ENCODE measurements at regions not wholly inside any gene's neighbourhood (a gene's known extent, or its start where the extent isn't known, plus 50 kb on each side); places are given as distances from the start of the nearest gene placed in this dataset.

DNA sequence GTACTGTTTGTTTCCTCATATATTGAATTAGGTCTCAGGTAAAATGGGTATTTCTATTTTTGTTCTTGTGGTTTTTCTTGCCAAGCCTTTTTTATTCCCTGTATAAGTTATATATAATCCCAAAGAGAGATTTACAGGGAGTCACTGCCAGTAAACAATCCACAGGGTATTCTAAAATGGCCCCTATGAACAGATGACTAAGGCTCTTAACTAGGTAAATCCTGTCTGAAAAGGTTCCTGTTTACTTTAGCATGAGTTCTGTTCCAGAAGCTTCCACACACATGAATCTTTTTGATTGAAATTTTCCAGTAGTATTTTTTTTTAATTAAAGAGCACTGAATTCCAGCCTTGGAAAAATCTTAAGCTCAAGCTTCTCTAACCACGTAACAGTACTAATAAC lies 552.8 kb upstream of the CCDC179 start:
- DNase-seq (ENCODE audit: low spot score in 2 of 2, unreplicated experiment in 2 of 2) = no peak

DNA sequence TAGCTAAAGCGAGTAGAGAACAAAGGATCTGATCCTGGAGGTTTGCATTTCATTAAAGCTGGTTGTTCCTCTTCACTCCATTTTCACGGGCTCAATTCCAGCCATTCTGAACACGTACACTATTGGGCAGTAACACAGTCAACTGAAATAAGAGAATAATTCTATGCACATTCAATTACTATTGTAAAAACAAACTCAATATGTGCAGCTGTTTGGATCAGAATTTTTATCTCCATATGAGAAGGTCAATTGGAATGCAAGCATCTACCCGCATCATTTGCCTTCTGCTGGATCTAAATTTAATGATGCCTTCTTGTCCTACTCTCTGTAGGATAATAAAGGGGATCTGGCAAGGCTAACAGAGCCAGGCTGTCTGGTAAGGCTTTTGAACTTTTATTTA lies 562.8 kb upstream of the CCDC179 start:
- Mint-ChIP-seq H3K36me3 (peaks cover 1% of the 10 kb centered on the region), H3K27ac (no peak overlapping the region), H3K4me3 (no peak overlapping the region), H3K9me3 (peaks cover 12% of the 10 kb centered on the region), H3K4me1 (peaks cover 3% of the 10 kb centered on the region), H3K27me3 (ENCODE audit: low read depth) (no peaks in the 10 kb centered on the region)
- TF ChIP-seq, protein P1, sequence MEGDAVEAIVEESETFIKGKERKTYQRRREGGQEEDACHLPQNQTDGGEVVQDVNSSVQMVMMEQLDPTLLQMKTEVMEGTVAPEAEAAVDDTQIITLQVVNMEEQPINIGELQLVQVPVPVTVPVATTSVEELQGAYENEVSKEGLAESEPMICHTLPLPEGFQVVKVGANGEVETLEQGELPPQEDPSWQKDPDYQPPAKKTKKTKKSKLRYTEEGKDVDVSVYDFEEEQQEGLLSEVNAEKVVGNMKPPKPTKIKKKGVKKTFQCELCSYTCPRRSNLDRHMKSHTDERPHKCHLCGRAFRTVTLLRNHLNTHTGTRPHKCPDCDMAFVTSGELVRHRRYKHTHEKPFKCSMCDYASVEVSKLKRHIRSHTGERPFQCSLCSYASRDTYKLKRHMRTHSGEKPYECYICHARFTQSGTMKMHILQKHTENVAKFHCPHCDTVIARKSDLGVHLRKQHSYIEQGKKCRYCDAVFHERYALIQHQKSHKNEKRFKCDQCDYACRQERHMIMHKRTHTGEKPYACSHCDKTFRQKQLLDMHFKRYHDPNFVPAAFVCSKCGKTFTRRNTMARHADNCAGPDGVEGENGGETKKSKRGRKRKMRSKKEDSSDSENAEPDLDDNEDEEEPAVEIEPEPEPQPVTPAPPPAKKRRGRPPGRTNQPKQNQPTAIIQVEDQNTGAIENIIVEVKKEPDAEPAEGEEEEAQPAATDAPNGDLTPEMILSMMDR (IDR thresholded peaks at IDR 0.05; ENCODE audit: unreplicated experiment) = no peak
- no peak for DNase-seq (ENCODE audit: low spot score in 2 of 2, unreplicated experiment in 2 of 2)

More for the DNA sequence above, 552.8 kb upstream of the CCDC179 start:
- Mint-ChIP-seq H3K9me3 (peaks cover 38% of the 10 kb centered on the region), H3K4me3 (no peak overlapping the region), H3K27me3 (ENCODE audit: low read depth) (no peaks in the 10 kb centered on the region), H3K4me1 (peaks cover 5% of the 10 kb centered on the region), H3K27ac (no peak overlapping the region), H3K36me3 (peaks cover 2% of the 10 kb centered on the region)
- TF ChIP-seq, protein P1 (IDR thresholded peaks at IDR 0.05; ENCODE audit: unreplicated experiment) = no peak

DNA sequence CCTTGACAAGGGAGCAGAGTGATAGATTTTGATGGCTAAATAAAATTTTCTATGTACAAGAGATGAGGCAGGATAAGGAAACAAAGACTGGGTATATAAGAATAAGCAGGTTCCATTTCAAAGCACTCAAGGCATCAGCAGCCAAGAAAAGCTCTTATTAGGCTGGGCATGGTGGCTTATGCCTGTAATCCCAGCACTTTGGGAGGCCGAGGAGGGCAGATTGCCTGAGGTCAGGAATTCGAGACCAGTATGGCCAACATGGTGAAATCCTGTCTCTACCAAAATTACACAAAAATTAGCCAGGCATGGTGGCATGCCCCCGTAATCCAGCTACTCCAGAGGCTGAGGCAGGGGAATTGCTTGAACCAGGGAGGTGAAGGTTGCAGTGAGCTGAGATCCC lies 563.4 kb upstream of the CCDC179 start:
- Mint-ChIP-seq H3K4me1 (peaks cover 3% of the 10 kb centered on the region), H3K4me3 (no peak overlapping the region), H3K9me3 (peaks cover 12% of the 10 kb centered on the region), H3K27me3 (ENCODE audit: low read depth) (no peaks in the 10 kb centered on the region), H3K27ac (no peak overlapping the region), H3K36me3 (peaks cover 1% of the 10 kb centered on the region)
- TF ChIP-seq, protein P1 (IDR thresholded peaks at IDR 0.05; ENCODE audit: unreplicated experiment) = no peak
- DNase-seq (ENCODE audit: low spot score in 2 of 2, unreplicated experiment in 2 of 2) = no peak

DNA sequence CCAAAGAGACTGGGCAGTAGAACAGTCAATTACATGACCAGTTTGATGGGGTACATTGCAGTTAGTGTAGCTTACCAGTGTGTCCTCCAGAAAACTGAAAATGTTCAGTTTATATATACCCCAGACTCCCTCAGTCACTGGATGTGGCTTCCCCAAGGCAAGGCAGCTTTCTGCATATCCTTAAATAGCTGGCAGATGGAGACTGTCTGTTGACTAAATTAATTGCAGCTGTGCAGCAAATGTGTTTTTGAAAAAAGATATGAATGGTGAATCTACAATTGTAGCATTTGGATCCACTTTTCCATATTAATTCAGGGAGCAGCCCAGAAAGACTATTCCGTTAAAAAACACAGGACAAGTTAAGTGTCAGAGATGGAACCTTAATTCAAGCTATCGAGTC lies 565.1 kb upstream of the CCDC179 start:
- Mint-ChIP-seq H3K27ac (no peak overlapping the region), H3K27me3 (ENCODE audit: low read depth) (no peaks in the 10 kb centered on the region), H3K36me3 (peaks cover 1% of the 10 kb centered on the region), H3K4me1 (peaks cover 3% of the 10 kb centered on the region), H3K9me3 (peaks cover 12% of the 10 kb centered on the region), H3K4me3 (no peak overlapping the region)
- TF ChIP-seq, protein P1 (IDR thresholded peaks at IDR 0.05; ENCODE audit: unreplicated experiment) = no peak
- no peak for DNase-seq (ENCODE audit: low spot score in 2 of 2, unreplicated experiment in 2 of 2)

DNA sequence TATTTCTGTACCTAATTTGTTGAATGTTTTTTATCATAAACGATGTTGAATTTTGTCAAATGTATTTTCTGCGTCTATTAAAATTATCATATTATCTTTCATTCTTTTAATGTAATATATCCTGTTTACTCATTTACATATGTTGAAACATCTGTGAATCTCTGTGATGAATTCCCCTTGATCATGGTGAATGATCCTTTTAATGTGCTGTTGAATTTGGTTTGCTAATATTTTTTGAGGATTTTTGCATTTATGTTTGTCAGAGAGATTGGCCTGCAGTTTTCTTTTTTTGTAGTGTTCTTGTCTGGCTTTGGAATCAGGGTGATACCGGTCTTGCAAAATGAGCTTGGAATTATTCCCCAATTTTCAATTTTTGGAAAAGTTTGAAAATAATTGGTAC lies 569.3 kb upstream of the CCDC179 start:
- DNase-seq (ENCODE audit: low spot score in 2 of 2, unreplicated experiment in 2 of 2) = no peak
- TF ChIP-seq, protein P1 (IDR thresholded peaks at IDR 0.05; ENCODE audit: unreplicated experiment) = no peak
- Mint-ChIP-seq H3K9me3 (peaks cover 12% of the 10 kb centered on the region), H3K4me3 (no peak overlapping the region), H3K27ac (no peak overlapping the region), H3K27me3 (ENCODE audit: low read depth) (no peaks in the 10 kb centered on the region), H3K4me1 (peaks cover 3% of the 10 kb centered on the region), H3K36me3 (peaks cover 1% of the 10 kb centered on the region)

DNA sequence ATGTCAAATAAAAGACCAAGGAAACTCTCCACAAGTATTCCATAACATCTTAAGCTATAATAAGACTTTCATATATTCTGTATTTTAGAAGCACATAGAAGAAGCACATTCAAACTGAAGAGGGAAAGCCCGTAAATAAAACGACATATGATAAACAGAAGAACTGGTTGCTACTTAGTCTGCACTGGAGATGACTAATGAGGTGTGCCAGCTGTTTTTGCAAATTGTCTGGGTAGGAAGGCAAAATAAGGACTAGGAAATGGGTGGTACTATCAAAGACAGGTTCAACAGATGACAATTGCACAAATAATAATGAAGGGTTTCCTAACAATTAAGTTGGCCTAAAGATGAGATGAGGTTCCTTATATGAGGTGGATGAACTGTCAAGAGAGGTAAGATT lies 593.2 kb upstream of the CCDC179 start:
- Mint-ChIP-seq H3K27me3 (ENCODE audit: low read depth) (no peaks in the 10 kb centered on the region), H3K9me3 (peaks cover 15% of the 10 kb centered on the region), H3K36me3 (no peaks in the 10 kb centered on the region), H3K27ac (no peak overlapping the region), H3K4me3 (no peak overlapping the region), H3K4me1 (peaks cover 4% of the 10 kb centered on the region)
- no peak for DNase-seq (ENCODE audit: low spot score in 2 of 2, unreplicated experiment in 2 of 2)
- TF ChIP-seq, protein P1 (IDR thresholded peaks at IDR 0.05; ENCODE audit: unreplicated experiment) = no peak
